ENCODE measurements at regions not wholly inside any gene's neighbourhood (a gene's known extent, or its start where the extent isn't known, plus 50 kb on each side); places are given as distances from the start of the nearest gene placed in this dataset.
A peak's percentile ranks its signal among the peaks of the same experiment; 100 is the strongest.

DNA sequence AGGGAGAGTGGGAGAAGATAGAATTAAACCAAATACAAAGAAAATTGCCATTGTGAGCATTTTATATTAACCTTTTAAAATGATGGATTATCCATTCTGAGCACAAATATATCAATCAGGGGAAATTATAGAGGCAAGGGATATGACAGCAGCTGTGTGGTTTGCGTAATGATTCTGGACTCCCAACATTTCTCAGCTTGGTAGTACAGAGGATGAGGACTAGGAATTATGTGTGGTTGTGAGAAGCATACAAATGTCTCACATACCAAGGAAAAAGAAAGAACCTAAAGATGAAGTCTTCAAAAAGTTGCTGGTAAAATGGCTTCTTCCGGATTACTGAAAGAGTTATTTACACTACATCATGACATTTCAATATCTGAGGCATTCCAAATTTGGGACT, 674.6 kb upstream of the NR3C2 start:
- no peak for TF ChIP-seq EZH2 (IDR thresholded peaks at IDR 0.05; ENCODE audit: insufficient read depth, poor library complexity, severe bottlenecking)
- TF ChIP-seq EZH2phosphoT487 (IDR thresholded peaks at IDR 0.05; ENCODE audit: insufficient read depth, low read depth): no peak
- Histone ChIP-seq H3K9ac (no peak overlapping the region), H2AFZ (no peak overlapping the region), H3K4me1 (ENCODE audit: insufficient read depth) (peaks cover 20% of the 10 kb centered on the region), H3K4me3 (no peak overlapping the region), H3K4me2 (ENCODE audit: unreplicated experiment) (no peak overlapping the region), H3K79me2 (ENCODE audit: insufficient read depth) (no peaks in the 10 kb centered on the region), H3K27me3 (replicated peaks; ENCODE audit: insufficient read depth) (no peaks in the 10 kb centered on the region), H3K27ac (no peak overlapping the region), H4K20me1 (ENCODE audit: insufficient read depth) (no peaks in the 10 kb centered on the region), H3K9me2 (ENCODE audit: insufficient read depth) (no peaks in the 10 kb centered on the region), H3F3A (ENCODE audit: insufficient read depth) (peaks cover 22% of the 10 kb centered on the region), H3K36me3 (ENCODE audit: low read depth) (no peaks in the 10 kb centered on the region), H3K9me3 (ENCODE audit: low read depth) (no peaks in the 10 kb centered on the region)
- in situ Hi-C loops (cut with MboI): no loop called here
- 94 to 100% methylated on average over 2 of the region's 2 CpGs for WGBS, 2 experiments (ENCODE audit: low coverage in 1 of 2, low lambda C conversion rate in 2 of 2, missing lambda C conversion rate in 2 of 2)
- DNase-seq: no peak

DNA sequence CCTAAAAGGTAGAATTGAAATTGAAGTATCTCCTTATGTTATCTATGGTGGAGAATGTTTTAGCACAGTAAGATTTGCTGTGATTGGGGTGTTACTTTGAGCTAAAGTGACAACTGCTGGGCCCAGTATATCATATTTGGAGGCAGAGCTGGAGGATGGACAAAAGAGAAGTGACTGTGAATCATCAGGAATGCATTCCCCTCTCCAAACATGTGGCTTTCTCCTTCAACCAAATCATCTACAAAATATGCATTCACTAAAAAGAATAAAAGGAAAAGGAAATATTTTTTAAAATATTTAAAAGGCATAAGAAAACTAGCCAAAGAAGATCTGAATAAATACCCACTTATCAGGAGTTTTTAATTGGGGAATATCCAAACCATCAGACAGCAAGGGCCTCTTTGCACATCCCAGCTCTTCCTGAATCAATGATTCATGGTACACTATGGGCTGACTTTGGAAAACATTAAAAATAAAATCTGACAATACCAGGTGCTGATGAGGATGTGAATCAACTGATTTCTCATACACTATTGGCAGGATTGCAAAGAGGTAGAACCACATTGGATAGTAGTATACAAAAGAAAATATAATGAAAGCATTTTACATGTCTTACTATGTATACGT, 671.7 kb upstream of the NR3C2 start:
- peaks cover 22% of the 10 kb centered on the region for H3F3A ChIP-seq (ENCODE audit: insufficient read depth)
- in situ Hi-C loops (cut with MboI): no loop called here
- H3K4me1 ChIP-seq (ENCODE audit: insufficient read depth): peaks cover 20% of the 10 kb centered on the region
- H3K4me3 ChIP-seq: peak overlapping the region; percentile 3; the same call in 1 of the 2 replicates
- H3K36me3 ChIP-seq (ENCODE audit: low read depth): no peaks in the 10 kb centered on the region
- peak; percentile 82 for DNase-seq
- TF ChIP-seq EZH2 (IDR thresholded peaks at IDR 0.05; ENCODE audit: insufficient read depth, poor library complexity, severe bottlenecking) (no peak), EZH2phosphoT487 (IDR thresholded peaks at IDR 0.05; ENCODE audit: insufficient read depth, low read depth) (no peak)
- H4K20me1 ChIP-seq (ENCODE audit: insufficient read depth): no peaks in the 10 kb centered on the region
- H3K27me3 ChIP-seq (replicated peaks; ENCODE audit: insufficient read depth): no peaks in the 10 kb centered on the region
- H3K4me2 ChIP-seq (ENCODE audit: unreplicated experiment): peak overlapping the region; percentile 27
- H2AFZ ChIP-seq: no peak overlapping the region
- 29 to 30% methylated on average over 1 of the region's 1 CpG for WGBS, 2 experiments (ENCODE audit: low coverage in 1 of 2, low lambda C conversion rate in 2 of 2, missing lambda C conversion rate in 2 of 2)
- 0 out of 2 replicates have a peak overlapping the region, but pooled peaks have one; percentile 16 for H3K27ac ChIP-seq
- H3K79me2 ChIP-seq (ENCODE audit: insufficient read depth): no peaks in the 10 kb centered on the region
- H3K9ac ChIP-seq: no peak overlapping the region
- no peaks in the 10 kb centered on the region for H3K9me3 ChIP-seq (ENCODE audit: low read depth)
- no peaks in the 10 kb centered on the region for H3K9me2 ChIP-seq (ENCODE audit: insufficient read depth)

DNA sequence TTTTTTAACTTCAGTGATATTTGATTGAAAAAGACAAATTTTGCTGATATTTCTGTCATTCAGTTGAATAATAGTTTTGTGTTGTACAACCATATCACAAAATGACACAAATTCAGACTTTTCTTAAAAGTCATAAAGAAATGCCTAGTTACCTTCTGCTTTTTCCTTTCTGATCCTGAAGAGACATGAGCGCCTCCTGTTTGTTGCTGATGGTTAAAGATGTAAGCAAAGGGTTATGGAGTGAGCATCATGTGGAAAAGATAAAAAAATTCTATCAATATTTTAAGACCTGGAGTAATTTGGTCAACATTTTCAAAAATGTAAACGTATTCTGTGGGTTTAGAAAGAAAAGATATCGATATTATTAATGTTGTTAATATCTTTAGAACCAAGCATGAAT, 669.9 kb upstream of the NR3C2 start:
- Histone ChIP-seq H4K20me1 (ENCODE audit: insufficient read depth) (no peaks in the 10 kb centered on the region), H3K9me3 (ENCODE audit: low read depth) (no peaks in the 10 kb centered on the region), H3K4me2 (ENCODE audit: unreplicated experiment) (no peak overlapping the region), H3K9me2 (ENCODE audit: insufficient read depth) (no peaks in the 10 kb centered on the region), H3K79me2 (ENCODE audit: insufficient read depth) (no peaks in the 10 kb centered on the region), H3K4me3 (no peak overlapping the region), H3K4me1 (ENCODE audit: insufficient read depth) (peaks cover 20% of the 10 kb centered on the region), H3K27me3 (replicated peaks; ENCODE audit: insufficient read depth) (no peaks in the 10 kb centered on the region), H3K36me3 (ENCODE audit: low read depth) (no peaks in the 10 kb centered on the region), H3K9ac (no peak overlapping the region), H3F3A (ENCODE audit: insufficient read depth) (peaks cover 22% of the 10 kb centered on the region), H2AFZ (no peak overlapping the region), H3K27ac (no peak overlapping the region)
- TF ChIP-seq EZH2phosphoT487 (IDR thresholded peaks at IDR 0.05; ENCODE audit: insufficient read depth, low read depth): no peak
- TF ChIP-seq EZH2 (IDR thresholded peaks at IDR 0.05; ENCODE audit: insufficient read depth, poor library complexity, severe bottlenecking): no peak
- WGBS, 2 experiments (ENCODE audit: low coverage in 1 of 2, low lambda C conversion rate in 2 of 2, missing lambda C conversion rate in 2 of 2): 76 to 81% methylated on average over 3 of the region's 3 CpGs
- DNase-seq: no peak
- in situ Hi-C loops (cut with MboI): no loop called here

DNA sequence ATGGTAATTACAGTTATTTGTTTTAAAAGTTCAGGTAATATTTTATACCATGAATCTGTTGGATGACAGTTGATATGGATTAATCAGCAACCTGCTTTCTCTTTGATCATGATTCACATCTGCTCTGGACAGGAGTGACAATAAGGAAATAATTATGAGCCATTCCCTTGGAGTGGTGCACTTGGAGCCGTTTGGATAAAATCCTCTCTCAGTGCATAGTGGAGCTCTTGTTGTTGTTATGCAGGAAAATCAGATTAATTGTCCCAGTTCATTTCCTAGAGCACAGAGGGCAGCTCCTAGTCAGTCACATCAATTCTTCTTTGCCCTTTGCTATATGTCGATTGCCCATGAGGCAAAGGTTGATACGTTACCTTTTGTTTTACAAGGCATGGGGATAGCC, 668.3 kb upstream of the NR3C2 start:
- TF ChIP-seq EZH2phosphoT487 (IDR thresholded peaks at IDR 0.05; ENCODE audit: insufficient read depth, low read depth): no peak
- no peak for TF ChIP-seq EZH2 (IDR thresholded peaks at IDR 0.05; ENCODE audit: insufficient read depth, poor library complexity, severe bottlenecking)
- peaks cover 22% of the 10 kb centered on the region for H3F3A ChIP-seq (ENCODE audit: insufficient read depth)
- H4K20me1 ChIP-seq (ENCODE audit: insufficient read depth): no peaks in the 10 kb centered on the region

More for the DNA sequence above, 668.3 kb upstream of the NR3C2 start:
- H3K27me3 ChIP-seq (replicated peaks; ENCODE audit: insufficient read depth): no peaks in the 10 kb centered on the region
- DNase-seq: no peak
- no peaks in the 10 kb centered on the region for H3K36me3 ChIP-seq (ENCODE audit: low read depth)
- no peaks in the 10 kb centered on the region for H3K9me3 ChIP-seq (ENCODE audit: low read depth)
- H3K79me2 ChIP-seq (ENCODE audit: insufficient read depth): no peaks in the 10 kb centered on the region
- 52 to 58% methylated on average over 3 of the region's 3 CpGs for WGBS, 2 experiments (ENCODE audit: low coverage in 1 of 2, low lambda C conversion rate in 2 of 2, missing lambda C conversion rate in 2 of 2)
- no peak overlapping the region for H3K4me2 ChIP-seq (ENCODE audit: unreplicated experiment)
- H3K9ac ChIP-seq: no peak overlapping the region
- no peaks in the 10 kb centered on the region for H3K9me2 ChIP-seq (ENCODE audit: insufficient read depth)
- in situ Hi-C loops (cut with MboI): no loop called here
- no peak overlapping the region for H2AFZ ChIP-seq
- H3K4me3 ChIP-seq: no peak overlapping the region
- peaks cover 20% of the 10 kb centered on the region for H3K4me1 ChIP-seq (ENCODE audit: insufficient read depth)
- H3K27ac ChIP-seq: no peak overlapping the region
